Mucosa of rectum (tissue), 2 donors: ENCODE measurements at regions not wholly inside any gene's neighbourhood (a gene's known extent, or its start where the extent isn't known, plus 50 kb on each side); places are given as distances from the start of the nearest gene placed in this dataset.

Source experiments
- H3K27ac ChIP-seq, 2 donors: one replicate each; pipeline ENCODE4 v1.7.0; 2013; ENCODE audit warnings: inconsistent platforms in 2 of 2, low read depth in 2 of 2, low read length in 2 of 2
- H3K27me3 ChIP-seq, 2 donors: one replicate each; pipeline ENCODE4 v1.7.0; 2013; ENCODE audit warnings: low read length in 2 of 2; ENCODE audit not compliant: control insufficient read depth in 2 of 2, insufficient read depth in 2 of 2
- H3K36me3 ChIP-seq, 2 donors: one replicate each; pipeline ENCODE4 v1.7.0; 2013; ENCODE audit warnings: low read length in 2 of 2; ENCODE audit not compliant: control insufficient read depth in 2 of 2, insufficient read depth in 2 of 2
- H3K4me1 ChIP-seq, 2 donors: one replicate each; pipeline ENCODE4 v1.7.0; 2013; ENCODE audit warnings: low read length in 2 of 2, mild to moderate bottlenecking in 1 of 2; ENCODE audit not compliant: control insufficient read depth in 2 of 2, insufficient read depth in 2 of 2
- H3K4me3 ChIP-seq, 2 donors: one replicate each; pipeline ENCODE4 v1.7.0; 2013; ENCODE audit warnings: low read length in 2 of 2
- H3K9ac ChIP-seq, 2 donors: one replicate each; pipeline ENCODE4 v1.7.0; 2013; ENCODE audit warnings: low read length in 2 of 2, low read depth in 1 of 2, mild to moderate bottlenecking in 1 of 2
- H3K9me3 ChIP-seq, 2 donors: one replicate each; pipeline ENCODE4 v1.7.0; 2013; ENCODE audit warnings: low read length in 2 of 2; ENCODE audit not compliant: control insufficient read depth in 2 of 2
- donor health status: healthy.
- donor health status: Normal muscosa, but diverticular disease.

GRCh38 chr1:163927493-163927892 lies 605.7 kb downstream of the NUF2 start:
- Histone ChIP-seq H3K36me3 (no peaks in the 10 kb centered on the region), H3K9me3 (no peaks in the 10 kb centered on the region), H3K4me3 (no peak overlapping the region), H3K4me1 (no peaks in the 10 kb centered on the region), H3K27ac (no peak overlapping the region), H3K9ac (no peak overlapping the region), H3K27me3 (no peaks in the 10 kb centered on the region)

GRCh38 chr1:163928069-163928468 lies 606.3 kb downstream of the NUF2 start:
- Histone ChIP-seq H3K27me3 (no peaks in the 10 kb centered on the region), H3K9me3 (no peaks in the 10 kb centered on the region), H3K4me3 (no peak overlapping the region), H3K9ac (no peak overlapping the region), H3K36me3 (no peaks in the 10 kb centered on the region), H3K4me1 (no peaks in the 10 kb centered on the region), H3K27ac (no peak overlapping the region)

GRCh38 chr1:163928651-163929050 lies 606.9 kb downstream of the NUF2 start:
- Histone ChIP-seq H3K4me1 (no peaks in the 10 kb centered on the region), H3K27ac (no peak overlapping the region)

GRCh38 chr1:163932901-163933300 lies 611.1 kb downstream of the NUF2 start:
- no peaks in the 10 kb centered on the region for H3K27me3 ChIP-seq
- H3K4me1 ChIP-seq, result no peaks in the 10 kb centered on the region
- H3K9me3 ChIP-seq, result no peaks in the 10 kb centered on the region
- H3K27ac ChIP-seq, result no peak overlapping the region
- H3K4me3 ChIP-seq, result no peak overlapping the region
- H3K36me3 ChIP-seq, result no peaks in the 10 kb centered on the region
- no peak overlapping the region for H3K9ac ChIP-seq

More at GRCh38 chr1:163928651-163929050, 606.9 kb downstream of the NUF2 start:
- no peak overlapping the region for H3K9ac ChIP-seq
- H3K9me3 ChIP-seq, result no peaks in the 10 kb centered on the region
- H3K36me3 ChIP-seq, result no peaks in the 10 kb centered on the region
- H3K4me3 ChIP-seq, result no peak overlapping the region
- H3K27me3 ChIP-seq, result no peaks in the 10 kb centered on the region

- Histone ChIP-seq H3K4me1 (no peaks in the 10 kb centered on the region), H3K36me3 (no peaks in the 10 kb centered on the region), H3K9me3 (no peaks in the 10 kb centered on the region), H3K9ac (no peak overlapping the region), H3K27ac (no peak overlapping the region), H3K4me3 (no peak overlapping the region), H3K27me3 (no peaks in the 10 kb centered on the region)
Measured at GRCh38 chr1:163933437-163933836, 611.7 kb downstream of the NUF2 start.

- Histone ChIP-seq H3K27ac (no peak overlapping the region), H3K4me1 (no peaks in the 10 kb centered on the region), H3K9ac (no peak overlapping the region), H3K4me3 (no peak overlapping the region), H3K9me3 (no peaks in the 10 kb centered on the region), H3K36me3 (no peaks in the 10 kb centered on the region), H3K27me3 (no peaks in the 10 kb centered on the region)
Measured at GRCh38 chr1:163935738-163936374, 614.1 kb downstream of the NUF2 start.

- H3K27ac ChIP-seq, result no peak overlapping the region
- peaks cover 0 to 2% of the 10 kb centered on the region in 2 donors for H3K9me3 ChIP-seq
- H3K4me1 ChIP-seq, result no peaks in the 10 kb centered on the region
- no peaks in the 10 kb centered on the region for H3K27me3 ChIP-seq
- no peak overlapping the region for H3K4me3 ChIP-seq
- no peak overlapping the region for H3K9ac ChIP-seq
- no peaks in the 10 kb centered on the region for H3K36me3 ChIP-seq
Measured at GRCh38 chr1:163959622-163960021, 599.4 kb upstream of the PBX1 start.

GRCh38 chr1:163970151-163970550 lies 588.8 kb upstream of the PBX1 start:
- H3K36me3 ChIP-seq, result no peaks in the 10 kb centered on the region
- H3K9me3 ChIP-seq, result no peaks in the 10 kb centered on the region
- no peak overlapping the region for H3K27ac ChIP-seq
- no peak overlapping the region for H3K4me3 ChIP-seq
- H3K9ac ChIP-seq, result no peak overlapping the region
- H3K27me3 ChIP-seq, result no peaks in the 10 kb centered on the region
- no peaks in the 10 kb centered on the region for H3K4me1 ChIP-seq

GRCh38 chr1:163970699-163971098 lies 588.3 kb upstream of the PBX1 start:
- H3K9me3 ChIP-seq, result no peaks in the 10 kb centered on the region
- H3K27ac ChIP-seq, result no peak overlapping the region
- no peak overlapping the region for H3K9ac ChIP-seq
- no peak overlapping the region for H3K4me3 ChIP-seq
- no peaks in the 10 kb centered on the region for H3K36me3 ChIP-seq
- no peaks in the 10 kb centered on the region for H3K27me3 ChIP-seq
- H3K4me1 ChIP-seq, result no peaks in the 10 kb centered on the region

GRCh38 chr1:163973586-163973985 lies 585.4 kb upstream of the PBX1 start:
- Histone ChIP-seq H3K4me3 (no peak overlapping the region), H3K9ac (no peak overlapping the region), H3K36me3 (no peaks in the 10 kb centered on the region), H3K9me3 (no peaks in the 10 kb centered on the region), H3K4me1 (no peaks in the 10 kb centered on the region), H3K27me3 (no peaks in the 10 kb centered on the region), H3K27ac (no peak overlapping the region)

- no peak overlapping the region for H3K4me3 ChIP-seq
- H3K27ac ChIP-seq, result no peak overlapping the region
- H3K27me3 ChIP-seq, result no peaks in the 10 kb centered on the region
- no peaks in the 10 kb centered on the region for H3K4me1 ChIP-seq
- no peak overlapping the region for H3K9ac ChIP-seq
- no peaks in the 10 kb centered on the region for H3K36me3 ChIP-seq
- no peaks in the 10 kb centered on the region for H3K9me3 ChIP-seq
Measured at GRCh38 chr1:163974120-163974519, 584.9 kb upstream of the PBX1 start.
